OCI-LY3 (cell line): ENCODE measurements at regions not wholly inside any gene's neighbourhood (a gene's known extent, or its start where the extent isn't known, plus 50 kb on each side); places are given as distances from the start of the nearest gene placed in this dataset.

Source experiments
- H2AFZ ChIP-seq: fragments of 200-600, 300-600 bp; shearing (Covaris generic); 2 replicates; pipeline ENCODE4 v1.6.0; 2014; ENCODE audit warnings: antibody characterized with exemption, low read depth, low read length
- H3K27ac ChIP-seq: fragments of 200-600, 300-600 bp; sonication (generic); 2 replicates; pipeline ENCODE4 v1.5.1; 2014; ENCODE audit warnings: mild to moderate bottlenecking, low read length, moderate library complexity, mixed read lengths
- H3K27me3 ChIP-seq: fragments of 200-600, 300-600 bp; sonication (generic); 2 replicates; pipeline ENCODE4 v1.6.1; 2014; ENCODE audit warnings: low read depth, low read length, mixed read lengths
- H3K36me3 ChIP-seq: fragments of 200-600, 300-600 bp; sonication (generic); replicated peaks from 2 replicates; pipeline ENCODE3; 2014; ENCODE audit warnings: low read depth, low read length, mixed read lengths
- H3K4me1 ChIP-seq: fragments of 300-600, 200-600 bp; sonication (generic); 2 replicates; pipeline ENCODE4 v1.6.1; 2014; ENCODE audit warnings: low read length, mixed read lengths
- H3K4me2 ChIP-seq: fragments of 200-600, 300-600 bp; sonication (generic); 2 replicates; pipeline ENCODE4 v1.6.1; 2014; ENCODE audit warnings: low read length, mixed read lengths
- H3K4me3 ChIP-seq: fragments of 300-600, 200-600 bp; sonication (generic); 2 replicates; pipeline ENCODE4 v1.5.1; 2014; ENCODE audit warnings: antibody characterized with exemption, mild to moderate bottlenecking, low read length, moderate library complexity
- H3K79me2 ChIP-seq: fragments of 300-600, 200-600 bp; shearing (Covaris generic); 2 replicates; pipeline ENCODE4 v1.6.1; 2014; ENCODE audit warnings: mild to moderate bottlenecking, low read length, mixed read lengths
- H3K9ac ChIP-seq: fragments of 300-600, 200-600 bp; shearing (Covaris generic); 2 replicates; pipeline ENCODE4 v1.6.0; 2014; ENCODE audit warnings: mild to moderate bottlenecking, low read length, moderate library complexity
- H3K9me3 ChIP-seq: fragments of 200-600, 300-600 bp; shearing (Covaris generic); 2 replicates; pipeline ENCODE4 v1.6.1; 2014; ENCODE audit warnings: low read length, mixed read lengths; ENCODE audit not compliant: insufficient read depth
- H4K20me1 ChIP-seq: fragments of 200-600, 300-600 bp; sonication (generic); 2 replicates; pipeline ENCODE4 v1.6.1; 2016; ENCODE audit warnings: low read length, mixed read lengths; ENCODE audit not compliant: insufficient read depth
- EZH2phosphoT487 ChIP-seq: fragments of 200-600 bp; shearing (Covaris generic); IDR thresholded peaks from 2 replicates; pipeline ENCODE4 v1.6.1; 2018; ENCODE audit warnings: antibody characterized with exemption, mixed run types, low read depth
- TF ChIP-seq, protein P1 (sequence below): fragments of 200-600, 300-600 bp; sonication (generic); IDR thresholded peaks from 2 replicates; pipeline ENCODE4 v1.5.1; 2014; ENCODE audit warnings: antibody characterized with exemption, low read length, low read depth

- H3K36me3 ChIP-seq, result no peaks in the 10 kb centered on the region
- H3K27me3 ChIP-seq, result no peaks in the 10 kb centered on the region
- peaks cover 24% of the 10 kb centered on the region for H3K4me1 ChIP-seq
- H3K9me3 ChIP-seq, result no peaks in the 10 kb centered on the region
- no peak overlapping the region for H3K27ac ChIP-seq
- H4K20me1 ChIP-seq, result no peaks in the 10 kb centered on the region
- H3K79me2 ChIP-seq, result no peaks in the 10 kb centered on the region
- peak overlapping the region; percentile 70; the same call in 1 of the 2 replicates for H2AFZ ChIP-seq
- no peak overlapping the region for H3K4me2 ChIP-seq
- no peak overlapping the region for H3K4me3 ChIP-seq
- no peak for TF ChIP-seq EZH2phosphoT487
- TF ChIP-seq, protein P1, sequence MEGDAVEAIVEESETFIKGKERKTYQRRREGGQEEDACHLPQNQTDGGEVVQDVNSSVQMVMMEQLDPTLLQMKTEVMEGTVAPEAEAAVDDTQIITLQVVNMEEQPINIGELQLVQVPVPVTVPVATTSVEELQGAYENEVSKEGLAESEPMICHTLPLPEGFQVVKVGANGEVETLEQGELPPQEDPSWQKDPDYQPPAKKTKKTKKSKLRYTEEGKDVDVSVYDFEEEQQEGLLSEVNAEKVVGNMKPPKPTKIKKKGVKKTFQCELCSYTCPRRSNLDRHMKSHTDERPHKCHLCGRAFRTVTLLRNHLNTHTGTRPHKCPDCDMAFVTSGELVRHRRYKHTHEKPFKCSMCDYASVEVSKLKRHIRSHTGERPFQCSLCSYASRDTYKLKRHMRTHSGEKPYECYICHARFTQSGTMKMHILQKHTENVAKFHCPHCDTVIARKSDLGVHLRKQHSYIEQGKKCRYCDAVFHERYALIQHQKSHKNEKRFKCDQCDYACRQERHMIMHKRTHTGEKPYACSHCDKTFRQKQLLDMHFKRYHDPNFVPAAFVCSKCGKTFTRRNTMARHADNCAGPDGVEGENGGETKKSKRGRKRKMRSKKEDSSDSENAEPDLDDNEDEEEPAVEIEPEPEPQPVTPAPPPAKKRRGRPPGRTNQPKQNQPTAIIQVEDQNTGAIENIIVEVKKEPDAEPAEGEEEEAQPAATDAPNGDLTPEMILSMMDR, result peak; percentile 93
- H3K9ac ChIP-seq, result no peak overlapping the region
These were observed 97.3 kb upstream of the AKIP1 start for GRCh38 chr11:8813658-8814057.

DNA sequence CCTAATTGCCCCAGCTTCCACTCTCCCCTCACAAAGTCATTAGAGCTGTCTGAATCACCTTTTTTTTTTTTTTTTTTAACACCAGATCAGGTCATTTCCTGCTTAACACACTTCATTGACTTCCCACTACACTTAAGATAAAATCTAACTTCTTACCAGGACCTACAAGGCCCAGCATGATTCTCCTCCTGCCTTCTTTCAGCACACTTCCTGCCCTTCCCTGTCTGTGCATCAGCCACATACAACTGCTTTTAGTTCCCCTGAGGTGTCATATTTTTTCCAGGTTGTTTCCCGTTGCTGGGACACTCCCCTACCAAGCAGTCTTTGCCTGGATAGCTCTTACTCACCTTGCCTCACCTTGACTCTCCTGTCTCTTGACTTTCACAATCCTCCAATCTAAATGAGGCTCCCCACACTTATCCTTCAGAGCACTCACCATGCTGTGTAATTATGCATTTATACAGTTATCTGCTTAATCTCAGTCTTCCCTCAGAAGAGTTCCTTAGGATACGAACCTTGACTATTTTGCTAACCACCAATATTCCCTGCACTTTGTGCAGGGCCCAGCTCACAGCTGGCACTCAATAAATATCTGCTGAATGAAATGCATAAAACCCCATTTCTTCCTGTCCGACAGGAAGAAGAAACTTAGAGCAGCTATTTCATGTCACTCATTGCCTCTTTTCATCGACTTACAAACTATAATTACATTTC lies 96.6 kb upstream of the AKIP1 start:
- H3K27ac ChIP-seq, result no peak overlapping the region
- no peak for TF ChIP-seq EZH2phosphoT487
- TF ChIP-seq, protein P1, result no peak

DNA sequence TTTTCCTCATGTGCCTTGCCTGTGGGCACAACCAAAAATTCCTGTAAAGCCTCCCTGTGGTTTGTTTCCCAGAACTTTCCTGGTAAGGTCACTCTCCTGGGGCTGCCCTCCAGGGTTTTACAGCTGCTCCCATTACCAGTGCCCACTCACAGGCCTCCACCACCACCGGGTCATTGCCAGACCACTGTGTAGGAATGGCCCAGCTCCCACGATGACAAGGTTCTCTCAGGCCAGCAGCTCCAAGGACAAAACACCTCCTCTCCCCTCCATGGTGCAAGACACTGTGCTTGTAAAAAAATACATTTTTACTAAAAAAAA lies 96.1 kb upstream of the AKIP1 start:
- no peaks in the 10 kb centered on the region for H3K9me3 ChIP-seq
- TF ChIP-seq, protein P1, result no peak
- TF ChIP-seq EZH2phosphoT487, result no peak
- no peak overlapping the region for H2AFZ ChIP-seq
- no peak overlapping the region for H3K4me2 ChIP-seq
- H3K27me3 ChIP-seq, result no peaks in the 10 kb centered on the region
- H3K79me2 ChIP-seq, result no peaks in the 10 kb centered on the region
- no peak overlapping the region for H3K27ac ChIP-seq
- no peaks in the 10 kb centered on the region for H4K20me1 ChIP-seq
- H3K9ac ChIP-seq, result no peak overlapping the region
- no peak overlapping the region for H3K4me3 ChIP-seq
- H3K36me3 ChIP-seq, result no peaks in the 10 kb centered on the region
- H3K4me1 ChIP-seq, result peaks cover 24% of the 10 kb centered on the region

More for the DNA sequence above, 96.6 kb upstream of the AKIP1 start:
- Histone ChIP-seq H3K27me3 (no peaks in the 10 kb centered on the region), H3K4me3 (no peak overlapping the region), H3K4me2 (no peak overlapping the region), H3K4me1 (peaks cover 24% of the 10 kb centered on the region), H4K20me1 (no peaks in the 10 kb centered on the region), H3K9ac (no peak overlapping the region), H3K79me2 (no peaks in the 10 kb centered on the region), H3K9me3 (no peaks in the 10 kb centered on the region), H2AFZ (peak overlapping the region; percentile 70; the same call in 1 of the 2 replicates), H3K36me3 (no peaks in the 10 kb centered on the region)

DNA sequence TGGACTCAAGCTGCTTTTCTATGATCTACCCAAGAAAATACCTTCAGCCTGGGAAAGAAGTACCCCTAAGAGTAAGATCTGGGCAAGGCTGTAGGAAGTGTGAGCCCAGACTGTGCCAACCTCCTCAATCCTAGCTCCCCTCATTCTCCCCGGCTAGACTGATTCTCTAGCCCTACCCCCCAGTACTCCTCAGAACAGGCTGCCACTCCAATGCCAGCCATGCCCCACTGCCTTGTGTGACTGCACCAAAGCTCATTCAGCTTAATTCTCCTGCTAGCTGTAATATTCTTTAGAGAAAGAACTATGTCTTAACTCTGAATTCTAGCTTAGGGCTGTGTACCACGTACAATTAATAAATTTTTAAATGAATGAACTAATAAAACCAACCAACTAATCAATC lies 92.6 kb upstream of the AKIP1 start:
- TF ChIP-seq, protein P1, result no peak
- TF ChIP-seq EZH2phosphoT487, result no peak

More for the DNA sequence above, 92.6 kb upstream of the AKIP1 start:
- Histone ChIP-seq H3K9me3 (no peaks in the 10 kb centered on the region), H3K4me2 (no peak overlapping the region), H3K4me1 (peaks cover 9% of the 10 kb centered on the region), H3K9ac (no peak overlapping the region), H3K36me3 (no peaks in the 10 kb centered on the region), H3K27me3 (peaks cover 2% of the 10 kb centered on the region; the same call in 1 of the 2 replicates), H4K20me1 (no peaks in the 10 kb centered on the region), H3K27ac (no peak overlapping the region), H2AFZ (no peak overlapping the region), H3K4me3 (no peak overlapping the region), H3K79me2 (no peaks in the 10 kb centered on the region)
